Gastroesophageal sphincter (tissue), 3 donors: ENCODE measurements at regions not wholly inside any gene's neighbourhood (a gene's known extent, or its start where the extent isn't known, plus 50 kb on each side); places are given as distances from the start of the nearest gene placed in this dataset.

ENCODE experiments used
- POLR2A ChIP-seq, 2 donors: fragments of 450-650 bp; IDR thresholded peaks; one replicate each; pipeline ENCODE4 v1.6.1; 2017; ENCODE audit warnings: antibody characterized with exemption in 2 of 2, mild to moderate bottlenecking in 2 of 2, moderate library complexity in 1 of 2
- TF ChIP-seq, protein P1 (sequence below), 4 experiments: fragments of 200-600 bp in 2 of 4; fragments of 450-650 bp in 2 of 4; sonication (generic) in 1 of 4; IDR thresholded peaks; one replicate each; pipeline ENCODE4 v1.5.1; 2017 to 2019; ENCODE audit warnings: antibody characterized with exemption in 4 of 4, mild to moderate bottlenecking in 2 of 4, moderate library complexity in 2 of 4

DNA sequence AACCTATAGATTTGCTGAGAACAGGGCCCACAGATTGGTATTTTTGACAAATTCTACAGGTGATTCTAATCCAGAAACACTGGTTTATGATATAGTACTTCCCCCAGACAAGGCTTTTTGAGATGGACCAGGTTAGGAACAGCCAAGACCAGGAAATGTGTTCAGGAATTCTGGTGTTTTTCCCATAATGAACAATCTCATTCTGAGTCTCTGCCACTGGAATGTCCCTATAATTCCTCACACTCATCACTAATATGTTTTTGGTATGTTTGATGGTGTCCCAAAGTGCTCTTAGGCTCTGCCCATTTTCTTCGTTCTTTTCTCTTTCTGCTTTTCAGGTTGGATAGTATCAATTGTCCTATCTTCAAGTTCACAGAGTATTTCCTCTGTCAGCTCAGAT, 107.2 kb upstream of the IGFBP3 start:
- TF ChIP-seq, protein P1, sequence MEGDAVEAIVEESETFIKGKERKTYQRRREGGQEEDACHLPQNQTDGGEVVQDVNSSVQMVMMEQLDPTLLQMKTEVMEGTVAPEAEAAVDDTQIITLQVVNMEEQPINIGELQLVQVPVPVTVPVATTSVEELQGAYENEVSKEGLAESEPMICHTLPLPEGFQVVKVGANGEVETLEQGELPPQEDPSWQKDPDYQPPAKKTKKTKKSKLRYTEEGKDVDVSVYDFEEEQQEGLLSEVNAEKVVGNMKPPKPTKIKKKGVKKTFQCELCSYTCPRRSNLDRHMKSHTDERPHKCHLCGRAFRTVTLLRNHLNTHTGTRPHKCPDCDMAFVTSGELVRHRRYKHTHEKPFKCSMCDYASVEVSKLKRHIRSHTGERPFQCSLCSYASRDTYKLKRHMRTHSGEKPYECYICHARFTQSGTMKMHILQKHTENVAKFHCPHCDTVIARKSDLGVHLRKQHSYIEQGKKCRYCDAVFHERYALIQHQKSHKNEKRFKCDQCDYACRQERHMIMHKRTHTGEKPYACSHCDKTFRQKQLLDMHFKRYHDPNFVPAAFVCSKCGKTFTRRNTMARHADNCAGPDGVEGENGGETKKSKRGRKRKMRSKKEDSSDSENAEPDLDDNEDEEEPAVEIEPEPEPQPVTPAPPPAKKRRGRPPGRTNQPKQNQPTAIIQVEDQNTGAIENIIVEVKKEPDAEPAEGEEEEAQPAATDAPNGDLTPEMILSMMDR (IDR thresholded peaks at IDR 0.05) = no peak
- TF ChIP-seq POLR2A (IDR thresholded peaks at IDR 0.05) = no peak
